ENCODE measurements at regions not wholly inside any gene's neighbourhood (a gene's known extent, or its start where the extent isn't known, plus 50 kb on each side); places are given as distances from the start of the nearest gene placed in this dataset.

DNA sequence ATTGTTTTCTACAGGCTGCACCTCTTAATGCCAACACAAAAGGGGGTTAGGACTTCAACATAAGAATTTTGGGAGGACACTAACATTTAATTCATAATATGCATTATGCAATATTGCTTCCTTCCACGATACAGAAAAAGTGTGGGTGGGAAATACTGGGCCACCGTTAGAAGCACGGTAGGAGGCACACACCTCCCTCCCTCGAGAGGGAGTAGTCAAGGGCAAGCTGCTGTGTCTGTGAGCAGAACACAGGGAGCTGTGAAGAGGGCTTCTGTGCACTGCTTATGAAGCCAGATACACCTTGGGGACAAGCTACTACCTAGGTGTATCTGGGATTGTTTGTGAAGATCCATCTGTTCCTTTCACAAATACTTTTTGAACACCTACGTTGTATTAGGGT, 109.3 kb upstream of the PLET1 start:
- no peaks in the 10 kb centered on the region for H3K36me3 ChIP-seq (ENCODE audit: control insufficient read depth in 2 of 4, insufficient read depth in 4 of 4, low read length in 3 of 4)
- H2BK12ac ChIP-seq (ENCODE audit: low read depth, low read length): no peak overlapping the region
- no peak overlapping the region for H2BK5ac ChIP-seq (ENCODE audit: low read depth, low read length)
- no peak overlapping the region for H4K8ac ChIP-seq (ENCODE audit: extremely low read depth, insufficient read depth, low read length)
- no peak overlapping the region for H3K18ac ChIP-seq (ENCODE audit: extremely low read depth, low read length)
- H2AK5ac ChIP-seq (ENCODE audit: low read depth, low read length): no peak overlapping the region
- H2BK120ac ChIP-seq (replicated peaks; ENCODE audit: low read depth, low read length): no peak overlapping the region
- H3K14ac ChIP-seq (ENCODE audit: insufficient read length): no peak overlapping the region
- no peaks in the 10 kb centered on the region for H3K27me3 ChIP-seq (replicated peaks in 1 of 4; ENCODE audit: control insufficient read depth in 3 of 4, extremely low read depth in 1 of 4, insufficient read depth in 3 of 4, low read length in 3 of 4)
- no peak overlapping the region for H3K56ac ChIP-seq (replicated peaks; ENCODE audit: insufficient read length, low read depth, low read length)
- WGBS, 2 experiments (ENCODE audit: extremely low coverage in 1 of 2, insufficient coverage in 1 of 2, insufficient read length in 1 of 2, insufficient replicate concordance in 2 of 2, low coverage in 1 of 2, low lambda C conversion rate in 2 of 2, missing lambda C conversion rate in 1 of 2): 89% methylated on average over 5 of the region's 5 CpGs; no CpG with 5 or more reads in 1 of the 2 experiments
- no peak for TF ChIP-seq CEBPB (IDR thresholded peaks at IDR 0.05; ENCODE audit: low read depth, low read length)
- TF ChIP-seq JUN (IDR thresholded peaks at IDR 0.05; ENCODE audit: low read depth, low read length): no peak
- TF ChIP-seq KDM4A (IDR thresholded peaks at IDR 0.05; ENCODE audit: low read depth, low read length, severe bottlenecking): no peak
- TF ChIP-seq YY1 (IDR thresholded peaks at IDR 0.05; ENCODE audit: low read depth, low read length): no peak
- TF ChIP-seq CHD2 (IDR thresholded peaks at IDR 0.05; ENCODE audit: low read length): no peak
- TF ChIP-seq, protein P1, sequence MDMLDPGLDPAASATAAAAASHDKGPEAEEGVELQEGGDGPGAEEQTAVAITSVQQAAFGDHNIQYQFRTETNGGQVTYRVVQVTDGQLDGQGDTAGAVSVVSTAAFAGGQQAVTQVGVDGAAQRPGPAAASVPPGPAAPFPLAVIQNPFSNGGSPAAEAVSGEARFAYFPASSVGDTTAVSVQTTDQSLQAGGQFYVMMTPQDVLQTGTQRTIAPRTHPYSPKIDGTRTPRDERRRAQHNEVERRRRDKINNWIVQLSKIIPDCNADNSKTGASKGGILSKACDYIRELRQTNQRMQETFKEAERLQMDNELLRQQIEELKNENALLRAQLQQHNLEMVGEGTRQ (IDR thresholded peaks at IDR 0.05; ENCODE audit: low read length): no peak
- TF ChIP-seq EP300 (IDR thresholded peaks at IDR 0.05; ENCODE audit: borderline replicate concordance in 1 of 2, low read depth in 2 of 2, low read length in 2 of 2): no peak
- TF ChIP-seq NANOG (IDR thresholded peaks at IDR 0.05; ENCODE audit: insufficient read depth, low read depth, low read length, poor library complexity, severe bottlenecking): no peak
- no peaks in the 10 kb centered on the region for H3K79me2 ChIP-seq (ENCODE audit: control insufficient read depth in 1 of 2, insufficient read depth in 2 of 2, low read length in 2 of 2)
- no peak overlapping the region for H2BK20ac ChIP-seq (ENCODE audit: low read length)
- H3K23ac ChIP-seq (ENCODE audit: insufficient read length): no peak overlapping the region
- FAIRE-seq: no peak
- H2AFZ ChIP-seq (ENCODE audit: low read length): no peak overlapping the region
- H4K91ac ChIP-seq (replicated peaks; ENCODE audit: insufficient read length, low read length): no peak overlapping the region
- ChIA-PET POLR2A (ENCODE audit: partially characterized antibody) (no interaction called here), CTCF (ENCODE audit: partially characterized antibody) (interaction anchor here (0.6 to 1.4 kb wide), 4 partner anchors 22 to 201 kb away, joined by 3 to 6 read pairs (median 4); no protein-coding TSS in a partner anchor)
- H3K4me1 ChIP-seq (replicated peaks in 1 of 4; ENCODE audit: control insufficient read depth in 3 of 4, insufficient read depth in 4 of 4, low read length in 3 of 4): no peaks in the 10 kb centered on the region
- H4K5ac ChIP-seq (ENCODE audit: insufficient read length, low read depth, low read length): no peak overlapping the region
- no peak overlapping the region for H3K4ac ChIP-seq (replicated peaks; ENCODE audit: insufficient read length, low read depth, low read length)
- no peaks in the 10 kb centered on the region for H3K9me3 ChIP-seq (ENCODE audit: insufficient read depth in 2 of 2, low read depth in 1 of 2, low read length in 1 of 2)
- H3K4me2 ChIP-seq (ENCODE audit: insufficient read depth in 1 of 2, low read depth in 2 of 2, low read length in 2 of 2): no peak overlapping the region
- no peak overlapping the region for H3K9ac ChIP-seq (replicated peaks in 1 of 4; ENCODE audit: extremely low read depth in 1 of 4, low read depth in 3 of 4, low read length in 3 of 4)
- no peak overlapping the region for H2BK15ac ChIP-seq (ENCODE audit: low read length)
- no peak overlapping the region for H3K27ac ChIP-seq (ENCODE audit: low read depth, low read length)
- H3K79me1 ChIP-seq (ENCODE audit: low read depth, low read length): no peaks in the 10 kb centered on the region
- H3K4me3 ChIP-seq (ENCODE audit: extremely low read depth in 1 of 4, insufficient read depth in 2 of 4, low read depth in 3 of 4, low read length in 4 of 4): no peak overlapping the region
- DNase-seq (ENCODE audit: low read depth in 1 of 2, low spot score in 2 of 2): no peak
- H4K20me1 ChIP-seq (replicated peaks in 1 of 2; ENCODE audit: control insufficient read depth in 1 of 2, insufficient read depth in 2 of 2, low read length in 2 of 2): no peaks in the 10 kb centered on the region
- H3K23me2 ChIP-seq (ENCODE audit: low read depth, low read length): no peaks in the 10 kb centered on the region

All from H1 (cell line).